Smooth muscle cell (in vitro differentiated cells): ENCODE measurements at regions not wholly inside any gene's neighbourhood (a gene's known extent, or its start where the extent isn't known, plus 50 kb on each side); places are given as distances from the start of the nearest gene placed in this dataset.

Experiments used
- DNase-seq: peaks from one replicate; lab custom pipeline; 2025; ENCODE audit not compliant: unreplicated experiment; lab: John Stamatoyannopoulos, UW
- H2AFZ ChIP-seq: fragments of 200-600 bp; sonication (generic); 2 replicates; pipeline ENCODE4 v1.6.0; 2016; ENCODE audit warnings: antibody characterized with exemption, low read depth, mild to moderate bottlenecking
- H3F3A ChIP-seq: fragments of 200-600 bp; sonication (generic); 2 replicates; pipeline ENCODE4 v1.6.0; 2017; ENCODE audit warnings: antibody characterized with exemption, low read depth
- H3K27ac ChIP-seq: fragments of 200-600 bp; sonication (generic); 2 replicates; pipeline ENCODE4 v1.5.1; 2016; ENCODE audit warnings: low read depth, mild to moderate bottlenecking
- H3K27me3 ChIP-seq: fragments of 200-600 bp; sonication (generic); 2 replicates; pipeline ENCODE4 v1.6.1; 2016; ENCODE audit warnings: low read depth, mild to moderate bottlenecking
- H3K36me3 ChIP-seq: fragments of 200-600 bp; sonication (generic); 2 replicates; pipeline ENCODE4 v1.5.1; 2016; ENCODE audit warnings: low read depth
- H3K4me1 ChIP-seq: fragments of 200-600 bp; sonication (generic); 2 replicates; pipeline ENCODE4 v1.5.1; 2016; ENCODE audit warnings: low read depth
- H3K4me2 ChIP-seq: fragments of 200-600 bp; sonication (generic); 2 replicates; pipeline ENCODE4 v1.6.0; 2016; ENCODE audit warnings: mild to moderate bottlenecking
- H3K4me3 ChIP-seq: fragments of 200-600 bp; sonication (generic); 2 replicates; pipeline ENCODE4 v1.5.1; 2016; ENCODE audit warnings: mild to moderate bottlenecking
- H3K79me2 ChIP-seq: fragments of 200-600 bp; sonication (generic); 2 replicates; pipeline ENCODE4 v1.6.0; 2016; ENCODE audit warnings: low read depth, mild to moderate bottlenecking
- H3K9ac ChIP-seq: fragments of 200-600 bp; sonication (generic); 2 replicates; pipeline ENCODE4 v1.6.0; 2016; ENCODE audit warnings: low read depth
- H3K9me3 ChIP-seq: fragments of 200-600 bp; sonication (generic); replicated peaks from 2 replicates; pipeline ENCODE4 v1.5.1; 2016; ENCODE audit warnings: low read depth
- H4K20me1 ChIP-seq: fragments of 200-600 bp; sonication (generic); 2 replicates; pipeline ENCODE4 v1.6.0; 2016; ENCODE audit warnings: low read depth
- CTCF ChIP-seq: fragments of 200-600 bp; sonication (generic); IDR thresholded peaks from 2 replicates; pipeline ENCODE4 v1.5.1; 2017; ENCODE audit warnings: borderline replicate concordance, mild to moderate bottlenecking, antibody characterized with exemption; ENCODE audit not compliant: insufficient read depth, poor library complexity, severe bottlenecking
- WGBS: methylation state at CpG from one replicate; pipeline ENCODE4 v1.1.7; 2016; ENCODE audit warnings: low lambda C conversion rate; 5-methylcytosine and 5-hydroxymethylcytosine counted together

GRCh38 chr11:123298488-123299447 lies 103.7 kb upstream of the CLMP start:
- Histone ChIP-seq H3K27me3 (peaks cover 7% of the 10 kb centered on the region), H4K20me1 (no peaks in the 10 kb centered on the region), H3K79me2 (no peaks in the 10 kb centered on the region), H3K4me3 (no peak overlapping the region), H3K9me3 (no peaks in the 10 kb centered on the region), H3K4me1 (peaks cover 12% of the 10 kb centered on the region), H3F3A (no peaks in the 10 kb centered on the region), H3K9ac (no peak overlapping the region), H3K27ac (no peak overlapping the region), H3K4me2 (no peak overlapping the region), H2AFZ (no peak overlapping the region), H3K36me3 (no peaks in the 10 kb centered on the region)
- DNase-seq: no peak
- TF ChIP-seq CTCF: no peak
- WGBS: 80% methylated on average over 16 of the region's 16 CpGs

DNA sequence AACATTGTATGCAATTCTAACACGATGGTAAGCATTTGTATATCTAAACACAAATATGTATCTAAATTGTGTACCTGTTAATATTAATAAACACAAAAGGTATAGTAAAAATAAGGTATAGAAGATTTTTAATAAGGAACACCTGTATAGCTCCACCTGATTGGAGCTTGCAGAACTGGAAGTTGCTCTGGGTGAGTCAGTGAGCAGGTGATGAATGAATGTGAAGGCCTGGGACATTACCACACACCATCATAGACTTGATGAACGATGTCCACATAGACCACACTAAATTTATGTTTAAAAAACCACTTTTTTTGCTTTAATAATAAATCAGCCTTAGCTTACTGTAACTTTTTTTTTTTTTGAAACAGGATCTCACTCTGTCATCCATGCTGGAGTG lies 97.6 kb upstream of the CLMP start:
- Histone ChIP-seq H3K4me3 (no peak overlapping the region), H3K79me2 (no peaks in the 10 kb centered on the region), H3K9me3 (no peaks in the 10 kb centered on the region), H3K9ac (no peak overlapping the region), H3K27ac (no peak overlapping the region), H2AFZ (no peak overlapping the region), H4K20me1 (no peaks in the 10 kb centered on the region), H3K27me3 (peaks cover 3% of the 10 kb centered on the region), H3F3A (no peaks in the 10 kb centered on the region), H3K36me3 (no peaks in the 10 kb centered on the region), H3K4me1 (no peaks in the 10 kb centered on the region), H3K4me2 (no peak overlapping the region)
- TF ChIP-seq CTCF: no peak
- WGBS: 87% methylated on average over 2 of the region's 2 CpGs
- no peak for DNase-seq

GRCh38 chr11:123291201-123291869 lies 96.3 kb upstream of the CLMP start:
- WGBS: 85% methylated on average over 7 of the region's 7 CpGs
- H3K4me2 ChIP-seq: no peak overlapping the region
- no peaks in the 10 kb centered on the region for H3K4me1 ChIP-seq
- H3K27ac ChIP-seq: no peak overlapping the region
- no peak overlapping the region for H3K9ac ChIP-seq
- H3F3A ChIP-seq: no peaks in the 10 kb centered on the region
- no peak for TF ChIP-seq CTCF
- H2AFZ ChIP-seq: no peak overlapping the region
- H4K20me1 ChIP-seq: no peaks in the 10 kb centered on the region
- H3K9me3 ChIP-seq: no peaks in the 10 kb centered on the region
- H3K27me3 ChIP-seq: peaks cover 3% of the 10 kb centered on the region
- no peak overlapping the region for H3K4me3 ChIP-seq
- no peaks in the 10 kb centered on the region for H3K36me3 ChIP-seq
- DNase-seq: no peak
- H3K79me2 ChIP-seq: no peaks in the 10 kb centered on the region
